ENCODE measurements at regions not wholly inside any gene's neighbourhood (a gene's known extent, or its start where the extent isn't known, plus 50 kb on each side); places are given as distances from the start of the nearest gene placed in this dataset.
"Not testable (repeated sequence)": the region's sequence is repeated elsewhere in the genome, so short reads cannot be mapped to it uniquely, and the experiment has no call there.

DNA sequence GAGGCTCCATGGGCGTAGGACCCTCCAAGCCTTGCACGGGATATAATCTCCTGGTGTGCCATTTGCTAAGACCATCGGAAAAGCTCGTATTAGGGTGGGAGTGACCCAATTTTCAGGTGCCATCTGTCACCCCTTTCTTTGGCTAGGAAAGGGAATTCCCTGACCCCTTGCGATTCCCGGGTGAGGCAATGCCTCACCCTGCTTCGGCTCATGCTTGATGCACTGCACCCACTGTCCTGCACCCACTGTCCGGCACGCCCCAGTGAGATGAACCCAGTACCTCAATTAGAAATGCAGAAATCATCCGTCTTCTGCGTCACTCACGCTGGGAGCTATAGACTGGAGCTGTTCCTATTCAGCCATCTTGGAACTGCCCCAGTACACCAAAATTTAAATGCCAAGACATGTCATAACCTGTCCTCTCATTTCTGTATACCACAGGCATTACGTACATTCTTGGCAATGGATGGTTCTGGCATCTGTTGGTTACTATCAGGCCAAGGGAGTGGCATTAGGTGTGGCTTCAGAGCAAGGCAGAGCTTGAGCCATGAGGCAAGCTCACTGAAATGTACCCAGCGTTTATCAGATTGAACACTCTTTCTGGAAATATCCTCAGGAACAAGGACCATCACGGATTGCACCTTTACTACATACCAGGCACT is 95.4 kb upstream of the GALNT18 start:
- Mint-ChIP-seq H3K27ac (no peak overlapping the region), H3K36me3 (peaks cover 3 to 6% of the 10 kb centered on the region in 2 donors), H3K4me3 (no peak overlapping the region), H3K9me3 (peaks cover 12 to 22% of the 10 kb centered on the region in 2 donors), H3K4me1 (no peaks in the 10 kb centered on the region), H3K27me3 (peaks cover 15 to 27% of the 10 kb centered on the region in 2 donors)
- DNase-seq, result no peak
- ATAC-seq (replicated peaks), result no peak

DNA sequence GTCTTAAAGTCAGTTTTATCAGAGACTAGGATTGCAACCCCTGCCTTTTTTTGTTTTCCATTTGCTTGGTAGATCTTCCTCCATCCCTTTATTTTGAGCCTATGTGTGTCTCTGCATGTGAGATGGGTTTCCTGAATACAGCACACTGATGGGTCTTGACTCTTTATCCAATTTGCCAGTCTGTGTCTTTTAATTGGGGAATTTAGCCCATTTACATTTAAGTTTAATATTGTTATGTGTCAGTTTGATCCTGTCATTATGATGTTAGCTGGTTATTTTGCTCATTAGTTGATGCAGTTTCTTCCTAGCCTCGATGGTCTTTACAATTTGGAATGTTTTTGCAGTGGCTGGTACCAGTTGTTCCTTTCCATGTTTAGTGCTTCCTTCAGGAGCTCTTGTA is 93.3 kb upstream of the GALNT18 start:
- H3K4me1 Mint-ChIP-seq; DNase-seq; H3K4me3 Mint-ChIP-seq; ATAC-seq (replicated peaks); H3K27ac Mint-ChIP-seq; H3K36me3 Mint-ChIP-seq: not testable (repeated sequence)
- peaks cover 20 to 25% of the 10 kb centered on the region in 2 donors for H3K27me3 Mint-ChIP-seq
- peaks cover 12 to 18% of the 10 kb centered on the region in 2 donors for H3K9me3 Mint-ChIP-seq

DNA sequence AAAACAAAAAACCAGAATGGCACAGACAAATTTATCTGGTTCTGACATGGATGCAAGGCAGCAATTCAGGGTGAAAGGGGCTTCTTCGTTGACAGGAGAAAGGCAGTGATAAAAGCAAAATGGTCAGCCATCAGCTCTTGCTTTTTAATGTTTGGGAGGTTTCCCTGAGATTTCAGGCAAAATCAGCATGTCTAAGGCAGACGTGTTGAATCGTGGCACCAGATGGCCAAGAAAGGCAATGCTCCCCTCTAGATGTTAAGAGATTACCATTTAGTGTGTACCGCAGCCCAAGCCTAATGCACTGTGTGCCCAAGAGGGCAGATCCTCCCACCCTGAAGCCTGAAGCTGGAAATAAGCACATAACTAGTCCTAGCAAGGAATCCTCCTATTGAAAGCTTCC is 88.8 kb upstream of the GALNT18 start:
- DNase-seq (no peak), ATAC-seq (replicated peaks) (no peak)
- peaks cover 7 to 10% of the 10 kb centered on the region in 2 donors for H3K9me3 Mint-ChIP-seq
- H3K27ac Mint-ChIP-seq, result no peak overlapping the region
- H3K4me3 Mint-ChIP-seq, result no peak overlapping the region
- peaks cover 24 to 48% of the 10 kb centered on the region in 2 donors for H3K27me3 Mint-ChIP-seq
- peaks cover 0 to 1% of the 10 kb centered on the region in 2 donors for H3K36me3 Mint-ChIP-seq
- no peaks in the 10 kb centered on the region for H3K4me1 Mint-ChIP-seq

DNA sequence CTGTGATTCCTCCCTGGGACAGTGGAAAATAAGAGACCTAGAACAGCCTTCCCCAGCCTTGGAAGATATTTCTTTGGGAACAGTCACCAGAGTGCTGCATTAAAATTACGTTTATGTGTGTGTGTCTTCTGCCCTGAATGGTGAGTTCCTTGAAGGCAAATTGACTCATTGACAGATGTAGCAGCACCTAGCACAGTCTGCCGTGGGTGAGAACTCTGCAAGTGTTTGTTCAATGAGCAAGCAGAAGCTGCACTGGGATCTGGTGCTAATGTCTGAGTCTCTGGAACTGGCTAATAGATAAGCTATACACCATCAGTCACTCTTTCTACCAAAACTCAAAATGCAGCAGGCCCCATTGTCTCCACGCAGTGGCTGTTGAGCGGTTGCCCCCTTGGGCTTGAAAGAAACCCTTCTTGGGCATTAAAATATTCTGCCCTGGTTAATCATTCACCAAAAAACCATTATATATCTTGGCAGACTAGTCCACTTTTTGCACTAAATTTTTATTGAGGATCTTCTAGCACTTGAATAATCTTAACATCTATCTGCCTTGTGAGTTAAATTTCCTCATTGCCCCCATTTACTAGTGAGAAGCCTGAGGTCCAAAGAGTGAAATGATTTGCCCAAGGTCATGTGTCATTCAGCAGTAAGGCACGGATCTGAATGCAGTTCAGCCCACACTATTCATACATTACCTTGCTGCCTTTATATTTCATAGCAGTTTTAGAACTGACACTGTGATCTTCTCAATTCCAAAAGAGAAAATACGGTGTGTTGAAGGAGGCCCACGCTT is 87.8 kb upstream of the GALNT18 start:
- Mint-ChIP-seq H3K27me3 (peaks cover 18 to 49% of the 10 kb centered on the region in 2 donors), H3K27ac (no peak overlapping the region), H3K4me3 (no peak overlapping the region), H3K9me3 (peaks cover 4 to 6% of the 10 kb centered on the region in 2 donors), H3K4me1 (no peaks in the 10 kb centered on the region), H3K36me3 (no peaks in the 10 kb centered on the region)
- ATAC-seq (replicated peaks), result no peak
- DNase-seq, result no peak

DNA sequence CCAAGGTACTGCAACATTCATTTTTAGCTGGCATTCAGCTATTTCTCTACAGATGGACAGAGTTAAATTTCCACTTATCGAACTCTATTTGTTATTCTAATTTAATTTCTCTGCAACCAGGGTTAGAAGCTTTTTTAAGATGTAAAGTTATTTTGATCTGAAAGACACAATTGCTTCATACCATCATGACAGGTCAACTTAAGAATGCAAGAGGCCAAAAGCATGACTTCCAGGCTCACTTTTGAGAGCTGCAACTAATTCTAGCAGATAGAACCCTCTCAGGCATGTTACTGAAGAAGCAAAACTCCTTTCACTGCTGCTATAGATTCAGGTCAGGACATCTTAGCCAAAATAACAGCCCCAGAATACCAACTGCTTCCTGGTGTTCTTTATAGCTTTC is 86.5 kb upstream of the GALNT18 start:
- Mint-ChIP-seq H3K4me3 (no peak overlapping the region), H3K9me3 (peaks cover 0 to 3% of the 10 kb centered on the region in 2 donors), H3K4me1 (no peaks in the 10 kb centered on the region), H3K27me3 (peaks cover 25 to 50% of the 10 kb centered on the region in 2 donors), H3K36me3 (no peaks in the 10 kb centered on the region), H3K27ac (no peak overlapping the region)
- ATAC-seq (replicated peaks) (no peak), DNase-seq (no peak)

DNA sequence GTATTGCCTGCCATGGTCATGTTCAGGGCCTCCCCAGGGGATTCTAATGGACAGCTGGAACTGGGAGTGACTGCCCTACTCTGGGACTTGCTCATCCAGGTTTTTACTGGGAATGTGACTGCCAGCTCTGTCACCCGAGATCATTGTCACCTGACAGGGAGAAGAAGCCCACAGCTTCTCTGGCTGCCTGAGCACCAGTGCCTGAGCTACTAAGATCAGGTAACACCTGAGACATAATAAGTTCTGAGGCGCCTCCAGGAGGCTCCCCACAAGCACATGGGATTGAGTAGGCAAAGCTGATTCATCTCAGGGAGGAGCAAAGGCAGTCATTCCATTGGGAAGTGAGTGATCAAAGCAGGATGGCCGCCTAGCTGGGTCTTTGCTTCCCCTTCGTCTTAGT is 84.2 kb upstream of the GALNT18 start:
- Mint-ChIP-seq H3K4me1 (no peaks in the 10 kb centered on the region), H3K9me3 (no peaks in the 10 kb centered on the region), H3K27me3 (peaks cover 22 to 51% of the 10 kb centered on the region in 2 donors), H3K36me3 (no peaks in the 10 kb centered on the region), H3K27ac (no peak overlapping the region), H3K4me3 (no peak overlapping the region)
- no peak for DNase-seq
- ATAC-seq (replicated peaks), result no peak

DNA sequence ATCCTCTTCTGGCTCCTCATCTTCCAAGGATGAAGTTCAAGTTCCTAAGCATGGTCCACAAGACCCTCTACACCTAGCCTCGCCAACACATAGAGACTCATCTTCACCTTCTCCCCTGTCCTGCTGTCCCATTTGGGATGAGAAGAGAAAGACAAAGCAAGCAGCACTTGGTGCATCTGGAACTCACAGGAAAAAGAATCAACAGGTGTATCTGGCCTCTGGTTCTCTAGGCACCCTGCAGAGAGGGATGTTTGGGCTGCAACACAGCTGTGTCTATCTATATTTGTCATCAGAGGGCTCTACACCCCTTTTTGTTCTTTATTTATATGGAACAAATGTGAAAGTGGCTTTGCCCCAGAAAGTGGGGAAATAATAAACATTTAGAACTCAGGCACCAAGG is 82.1 kb upstream of the GALNT18 start:
- Mint-ChIP-seq H3K27me3 (peaks cover 17 to 46% of the 10 kb centered on the region in 2 donors), H3K27ac (no peak overlapping the region), H3K4me1 (no peaks in the 10 kb centered on the region), H3K36me3 (no peaks in the 10 kb centered on the region), H3K9me3 (no peaks in the 10 kb centered on the region), H3K4me3 (no peak overlapping the region)
- ATAC-seq (replicated peaks) (no peak), DNase-seq (no peak)

DNA sequence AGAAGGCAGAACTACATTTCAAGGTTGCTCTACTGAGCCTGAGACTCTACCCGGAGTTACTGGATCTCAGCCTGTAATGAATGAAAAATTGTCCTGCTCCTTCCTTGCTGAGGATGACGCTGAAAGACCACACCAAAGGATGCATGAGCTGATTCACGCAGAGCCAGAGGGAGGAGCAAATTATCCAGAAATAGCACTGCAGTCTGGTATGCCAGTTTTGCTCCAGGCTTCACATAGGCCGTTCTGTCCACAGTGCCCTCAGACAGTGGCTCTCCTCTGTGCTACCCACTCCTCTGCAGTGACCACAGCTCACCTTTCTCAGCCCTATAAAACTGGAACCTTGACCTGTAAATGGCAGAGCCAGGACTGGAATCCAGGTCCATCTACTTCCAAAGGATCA is 79.3 kb upstream of the GALNT18 start:
- H3K27ac Mint-ChIP-seq, result no peak overlapping the region
- H3K4me3 Mint-ChIP-seq, result no peak overlapping the region
- ATAC-seq (replicated peaks) (no peak), DNase-seq (no peak)
- H3K9me3 Mint-ChIP-seq, result peaks cover 0 to 1% of the 10 kb centered on the region in 2 donors
- H3K4me1 Mint-ChIP-seq, result no peaks in the 10 kb centered on the region
- H3K27me3 Mint-ChIP-seq, result peaks cover 8 to 28% of the 10 kb centered on the region in 2 donors
- no peaks in the 10 kb centered on the region for H3K36me3 Mint-ChIP-seq

DNA sequence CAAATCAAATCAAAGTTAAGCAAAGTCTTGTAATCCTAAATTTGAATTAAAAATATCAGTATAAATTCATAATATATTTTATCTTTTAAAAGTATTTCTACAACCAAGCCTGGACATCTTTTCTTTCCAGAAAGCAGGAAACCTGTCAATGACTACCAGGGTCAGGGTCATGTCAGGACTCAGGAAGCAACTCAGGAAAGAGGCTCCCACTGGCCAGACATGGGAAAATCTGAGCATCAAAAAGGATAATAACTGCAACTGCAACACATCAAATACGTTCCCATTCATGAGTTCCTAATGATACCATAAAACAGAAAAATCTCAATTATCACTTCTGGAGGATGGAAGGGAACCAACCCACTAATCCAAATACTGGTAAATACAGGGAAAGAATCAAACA is 76.0 kb upstream of the GALNT18 start:
- Mint-ChIP-seq H3K9me3 (peaks cover 0 to 3% of the 10 kb centered on the region in 2 donors), H3K27me3 (peaks cover 10 to 17% of the 10 kb centered on the region in 2 donors), H3K4me1 (no peaks in the 10 kb centered on the region), H3K4me3 (no peak overlapping the region), H3K27ac (no peak overlapping the region), H3K36me3 (no peaks in the 10 kb centered on the region)
- DNase-seq (no peak), ATAC-seq (replicated peaks) (no peak)

DNA sequence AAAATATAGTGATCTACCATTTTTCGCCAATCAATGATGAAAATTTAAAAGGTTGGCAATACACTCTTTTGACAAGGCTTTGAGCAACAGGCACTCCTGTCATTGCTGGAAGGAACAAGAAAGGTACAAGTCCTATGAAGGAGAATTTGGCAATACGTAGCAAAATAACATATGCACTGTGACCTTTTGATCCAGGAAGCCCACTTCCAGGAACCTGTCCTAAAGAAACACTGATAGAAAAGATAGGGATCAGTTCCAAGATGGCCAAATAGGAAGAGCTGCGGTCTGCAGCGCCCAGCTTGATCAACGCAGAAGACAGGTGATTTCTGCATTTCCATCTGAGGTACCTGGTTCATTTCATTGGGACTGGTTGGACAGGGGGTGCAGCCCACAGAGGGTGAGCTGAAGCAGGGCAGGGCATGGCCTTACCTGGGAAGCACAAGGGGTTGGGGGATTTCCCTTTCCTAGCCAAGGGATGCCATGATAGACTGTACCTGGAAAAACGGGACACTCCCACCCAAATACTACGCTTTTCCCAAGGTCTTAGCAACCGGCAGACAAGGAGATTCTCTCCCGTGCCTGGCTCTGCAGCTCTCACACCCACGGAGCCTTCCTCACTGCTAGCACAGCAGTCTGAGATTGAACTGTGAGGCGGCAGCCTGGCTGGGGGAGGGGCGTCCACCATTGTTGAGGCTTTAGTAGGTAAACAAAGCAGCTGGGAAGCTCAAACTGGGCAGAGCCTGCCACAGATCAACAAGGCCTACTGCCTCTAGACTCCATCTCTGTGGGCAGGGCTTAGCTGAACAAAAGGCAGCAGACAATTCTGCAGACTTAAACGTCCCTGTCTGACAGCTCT is 69.7 kb upstream of the GALNT18 start:
- Mint-ChIP-seq H3K36me3 (no peaks in the 10 kb centered on the region), H3K9me3 (peaks cover 0 to 2% of the 10 kb centered on the region in 2 donors), H3K4me3 (no peak overlapping the region), H3K4me1 (no peaks in the 10 kb centered on the region), H3K27ac (no peak overlapping the region), H3K27me3 (peaks cover 17 to 49% of the 10 kb centered on the region in 2 donors)
- DNase-seq (no peak), ATAC-seq (replicated peaks) (no peak)

DNA sequence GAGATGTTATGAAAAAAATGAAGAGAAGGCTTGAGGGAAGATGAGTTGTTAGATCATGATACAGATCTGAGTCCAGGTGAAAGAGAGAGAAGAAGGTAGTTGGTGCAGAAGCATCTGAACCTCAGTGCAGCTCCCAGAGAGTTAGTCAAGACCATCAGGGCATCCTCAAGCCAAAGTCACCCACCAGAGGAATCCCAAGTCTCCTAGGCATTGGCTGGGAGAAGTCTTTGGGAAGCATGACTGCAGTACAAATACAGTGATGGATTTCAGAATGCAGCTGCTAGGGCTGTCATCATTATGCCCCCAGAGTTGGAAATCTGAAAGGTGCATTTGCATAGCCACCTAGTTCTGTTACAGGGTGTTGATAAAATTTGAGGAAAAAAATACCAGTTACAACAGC is 59.7 kb upstream of the GALNT18 start:
- no peaks in the 10 kb centered on the region for H3K36me3 Mint-ChIP-seq
- H3K9me3 Mint-ChIP-seq, result peaks cover 0 to 5% of the 10 kb centered on the region in 2 donors
- H3K4me3 Mint-ChIP-seq, result no peak overlapping the region
- H3K27me3 Mint-ChIP-seq, result peaks cover 24 to 28% of the 10 kb centered on the region in 2 donors
- ATAC-seq (replicated peaks) (no peak), DNase-seq (no peak)
- no peaks in the 10 kb centered on the region for H3K4me1 Mint-ChIP-seq
- H3K27ac Mint-ChIP-seq, result no peak overlapping the region

DNA sequence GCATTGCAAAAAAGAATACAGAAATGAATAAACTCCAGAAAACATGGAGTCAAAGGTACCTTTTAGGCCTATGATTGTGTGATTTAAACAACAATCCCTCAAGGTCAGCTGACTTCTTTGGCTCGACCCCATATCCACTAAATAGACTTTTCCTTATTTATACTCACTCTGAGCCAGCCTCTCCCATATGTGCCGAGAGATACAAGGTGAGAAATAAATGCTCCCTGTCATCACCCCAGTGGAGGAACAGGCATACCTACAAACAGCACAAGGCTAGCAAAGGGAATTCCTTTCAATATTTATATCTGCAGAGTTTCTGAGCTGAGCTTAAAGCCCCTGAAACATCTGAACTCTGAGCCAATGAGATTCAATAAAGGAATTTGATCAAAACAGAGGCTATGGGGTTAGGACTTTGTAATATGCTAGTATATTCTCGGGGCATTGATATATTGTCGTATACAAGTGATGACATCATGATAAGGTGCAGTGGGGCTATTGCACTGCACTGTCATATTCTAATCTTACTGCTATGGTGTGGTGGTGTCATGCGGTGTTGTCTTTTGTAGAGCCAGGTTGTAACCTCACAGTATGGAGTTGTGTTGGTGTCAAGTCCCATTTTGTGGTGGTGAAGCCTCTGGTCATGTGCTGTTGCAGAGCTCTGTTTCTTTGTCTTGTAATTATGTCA is 56.0 kb upstream of the GALNT18 start:
- H3K27ac Mint-ChIP-seq, result no peak overlapping the region
- peaks cover 15 to 31% of the 10 kb centered on the region in 2 donors for H3K27me3 Mint-ChIP-seq
- no peak overlapping the region for H3K4me3 Mint-ChIP-seq
- no peaks in the 10 kb centered on the region for H3K36me3 Mint-ChIP-seq
- no peak for ATAC-seq (replicated peaks)
- no peak for DNase-seq
- H3K4me1 Mint-ChIP-seq, result no peaks in the 10 kb centered on the region
- H3K9me3 Mint-ChIP-seq, result no peaks in the 10 kb centered on the region

DNA sequence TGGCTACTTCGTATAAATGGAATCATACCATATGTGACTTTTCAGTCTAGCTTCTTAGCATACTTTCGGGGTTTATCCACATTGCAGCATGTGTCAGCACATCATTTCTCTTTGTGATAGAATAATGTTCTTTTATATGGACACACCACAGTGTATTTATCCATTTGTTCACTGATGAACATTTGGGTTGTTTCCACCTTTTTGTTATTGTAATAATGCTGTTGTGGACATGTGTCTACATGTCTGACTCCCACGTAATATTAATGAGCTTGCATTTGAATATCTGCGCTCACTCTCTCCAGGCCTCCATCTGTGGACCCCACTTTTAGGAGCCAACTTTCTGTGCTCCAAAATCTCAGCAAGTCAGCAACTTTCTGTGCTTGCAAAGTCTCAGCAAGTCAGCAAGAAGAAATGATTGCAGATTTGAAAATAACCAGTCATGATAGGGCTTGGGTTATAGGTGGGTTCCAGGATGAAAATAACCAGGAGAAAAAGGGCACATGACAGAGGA is 53.9 kb upstream of the GALNT18 start:
- no peak for DNase-seq
- ATAC-seq (replicated peaks), result no peak
- Mint-ChIP-seq H3K36me3 (no peaks in the 10 kb centered on the region), H3K27ac (no peak overlapping the region), H3K9me3 (no peaks in the 10 kb centered on the region), H3K27me3 (peaks cover 10 to 25% of the 10 kb centered on the region in 2 donors), H3K4me1 (no peaks in the 10 kb centered on the region), H3K4me3 (no peak overlapping the region)

DNA sequence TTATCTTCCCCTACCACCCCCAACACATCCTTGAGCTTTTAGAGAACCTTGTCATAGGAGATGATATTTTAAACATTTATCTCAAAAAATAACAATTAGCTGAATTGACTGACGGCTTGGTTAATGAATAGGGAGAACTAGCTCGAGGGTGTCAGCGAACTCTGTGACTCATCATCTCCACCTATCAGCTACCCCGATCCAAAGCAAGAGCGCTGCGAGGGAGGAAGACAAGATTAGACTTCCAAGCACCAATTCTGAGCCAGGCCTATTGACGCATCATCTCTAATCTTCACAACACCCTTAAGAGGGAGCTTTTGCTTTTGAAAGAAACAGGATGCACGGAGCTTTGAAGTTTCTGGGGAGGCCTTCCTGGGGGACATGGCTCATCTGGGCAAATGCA is 51.0 kb upstream of the GALNT18 start:
- ATAC-seq (replicated peaks), result no peak
- H3K4me3 Mint-ChIP-seq, result no peak overlapping the region
- H3K27me3 Mint-ChIP-seq, result peaks cover under 1 to 17% of the 10 kb centered on the region in 2 donors
- H3K9me3 Mint-ChIP-seq, result no peaks in the 10 kb centered on the region
- H3K27ac Mint-ChIP-seq, result no peak overlapping the region
- H3K4me1 Mint-ChIP-seq, result no peaks in the 10 kb centered on the region
- no peak for DNase-seq
- no peaks in the 10 kb centered on the region for H3K36me3 Mint-ChIP-seq

Measured in stimulated activated naive B cell treated with anti-CD40 and anti-IgM and Interleukin-4, amounts not matched to agents 10 μg/mL and 1 μg/mL and 100 μg/mL, for 72 hours (primary cell).